Stomach (tissue), 8 donors: ENCODE measurements at regions not wholly inside any gene's neighbourhood (a gene's known extent, or its start where the extent isn't known, plus 50 kb on each side); places are given as distances from the start of the nearest gene placed in this dataset.

Experiments used
- DNase-seq, 2 donors: peaks; one replicate each; pipeline versions ENCODE4 v3.0.0 to v3.0.0-alpha.2; 2013 to 2019
- H3K27ac ChIP-seq, 5 donors: fragments of 200-600 bp in 4 of 5; sonication (generic) in 4 of 5; one replicate each; pipeline ENCODE4 v1.5.1; 2013 to 2019; ENCODE audit warnings: mild to moderate bottlenecking in 1 of 5, moderate library complexity in 1 of 5
- H3K27me3 ChIP-seq, 3 donors: fragments of 200-600 bp; sonication (generic); one replicate each; pipeline ENCODE4 v1.5.1; 2017 to 2019; ENCODE audit warnings: mixed run types in 1 of 3
- H3K36me3 ChIP-seq, 4 donors: fragments of 200-600 bp; sonication (generic); 1 replicate in 3 of 4; 2 replicates in 1 of 4; pipeline ENCODE4 v1.5.1; 2016 to 2019
- H3K4me1 ChIP-seq, 4 donors: fragments of 200-600 bp; sonication (generic); one replicate each; pipeline ENCODE4 v1.5.1; 2016 to 2019
- H3K4me3 ChIP-seq, 4 donors: fragments of 200-600 bp; sonication (generic) in 3 of 4; one replicate each; pipeline ENCODE4 v1.5.1; 2016 to 2019; ENCODE audit warnings: mild to moderate bottlenecking in 1 of 4
- H3K9me3 ChIP-seq, 4 donors: fragments of 200-600 bp; sonication (generic); one replicate each; pipeline ENCODE4 v1.5.1; 2016 to 2019
- CTCF ChIP-seq, 7 experiments: fragments of 450-650 bp in 4 of 7; fragments of 200-600 bp in 3 of 7; sonication (generic) in 3 of 7; IDR thresholded peaks; one replicate each; pipeline ENCODE4 v1.5.1; 2016 to 2019; ENCODE audit warnings: antibody characterized with exemption in 7 of 7, control low read depth in 2 of 7, mild to moderate bottlenecking in 1 of 7
- EP300 ChIP-seq: sonication (generic); formaldehyde crosslinking; IDR thresholded peaks from one replicate; pipeline ENCODE4 v1.6.1; 2017; ENCODE audit warnings: antibody characterized with exemption
- POLR2A ChIP-seq, 4 donors: fragments of 450-650 bp; IDR thresholded peaks; one replicate each; pipeline ENCODE4 v1.6.1; 2016; ENCODE audit warnings: antibody characterized with exemption in 4 of 4, control low read depth in 2 of 4, mild to moderate bottlenecking in 1 of 4, moderate library complexity in 1 of 4
- POLR2AphosphoS5 ChIP-seq, 3 donors: sonication (generic); formaldehyde crosslinking; IDR thresholded peaks; one replicate each; pipeline ENCODE4 v1.6.1; 2016; ENCODE audit warnings: antibody characterized with exemption in 3 of 3
- WGBS, 5 donors: extraction: QIAGEN DNeasy Blood & Tissue Kit in 3 of 5; methylation state at CpG; one replicate each; pipeline versions ENCODE4 v1.1.5 to v1.1.7; 2013 to 2018; 5-methylcytosine and 5-hydroxymethylcytosine counted together
- intact Hi-C: fragments of 100-400 bp; cut with DNase I; formaldehyde crosslinking; loops from one replicate; pipeline ENCODE4 v1.15.1; 2023; ENCODE audit warnings: low total_unique reads
- donor health status: healthy with polysubstance abuse.
- donor health status: Bipolar disorder and iron deficiency.
- donor health status: healthy.

- intact Hi-C loops = no loop called here
- peak; percentile 37 to 68 for DNase-seq
Measured at GRCh38 chr13:74210693-74211393, 76.6 kb upstream of the KLF12 start.

DNA sequence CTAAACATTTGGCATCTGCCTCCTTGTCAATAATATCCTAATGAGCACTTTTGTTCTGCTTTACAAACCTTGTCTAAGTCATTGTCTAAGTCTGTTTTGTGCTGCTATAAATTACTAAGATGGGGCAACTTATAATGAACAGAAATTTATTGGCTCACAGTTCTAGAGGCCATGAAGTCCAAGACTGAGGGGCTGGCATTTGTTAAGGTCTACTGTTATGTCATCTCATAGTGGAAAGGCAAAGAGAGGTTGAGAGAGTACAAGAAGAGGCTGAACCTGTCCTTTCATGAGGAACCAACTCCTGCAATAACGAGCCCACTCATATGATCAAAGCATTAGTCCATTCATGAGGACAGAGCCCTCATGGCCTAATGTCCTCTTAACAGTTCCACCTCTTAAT is 72.7 kb upstream of the KLF12 start:
- Histone ChIP-seq H3K27me3 (no peaks in the 10 kb centered on the region), H3K4me3 (no peak overlapping the region), H3K27ac (no peak overlapping the region), H3K4me1 (peaks cover 0 to 18% (median 4%) of the 10 kb centered on the region in 4 donors), H3K9me3 (no peaks in the 10 kb centered on the region), H3K36me3 (no peaks in the 10 kb centered on the region)
- TF ChIP-seq EP300 = no peak
- no peak for TF ChIP-seq CTCF (IDR thresholded peaks at IDR 0.05)
- no peak for TF ChIP-seq POLR2A (IDR thresholded peaks at IDR 0.05)
- no peak for TF ChIP-seq POLR2AphosphoS5 (IDR thresholded peaks at IDR 0.05)
- DNase-seq = no peak
- WGBS, 5 donors = 76 to 95% (median 87%) methylated on average over 1 of the region's 1 CpG
- intact Hi-C loops = no loop called here

More at GRCh38 chr13:74210693-74211393, 76.6 kb upstream of the KLF12 start:
- H3K4me3 ChIP-seq = no peak overlapping the region
- WGBS, 5 donors = 41 to 57% (median 43%) methylated on average over 4 of the region's 4 CpGs
- H3K4me1 ChIP-seq = peaks cover 0 to 13% (median 4%) of the 10 kb centered on the region in 4 donors
- TF ChIP-seq POLR2AphosphoS5 (IDR thresholded peaks at IDR 0.05) (no peak), EP300 (no peak), CTCF (IDR thresholded peaks at IDR 0.05) (no peak), POLR2A (IDR thresholded peaks at IDR 0.05) (no peak)
- no peaks in the 10 kb centered on the region for H3K36me3 ChIP-seq
- H3K9me3 ChIP-seq = no peaks in the 10 kb centered on the region
- H3K27me3 ChIP-seq = no peaks in the 10 kb centered on the region
- no peak overlapping the region for H3K27ac ChIP-seq

DNA sequence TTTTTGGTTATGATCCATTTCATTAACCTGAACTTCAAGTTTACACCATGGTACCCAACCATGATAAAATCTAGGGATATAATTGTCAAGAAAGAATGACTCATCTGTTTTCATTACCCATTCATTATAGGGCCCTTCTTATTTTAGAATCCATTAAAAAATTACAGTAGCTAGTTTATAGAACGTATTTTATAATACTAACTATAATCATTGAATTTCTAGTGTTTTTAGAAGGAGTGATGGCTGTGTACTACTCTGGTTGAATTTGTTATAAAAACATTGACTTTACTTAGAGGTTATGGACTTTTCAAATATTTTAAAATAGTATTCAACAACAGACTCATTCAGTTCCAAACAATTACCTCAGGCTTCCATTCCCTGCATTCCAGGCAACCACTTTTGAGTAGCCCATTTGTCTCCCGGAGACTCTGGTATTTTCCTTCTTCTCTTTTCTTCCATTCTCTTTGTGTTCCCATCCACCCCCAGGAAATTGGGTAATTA is 71.9 kb upstream of the KLF12 start:
- peaks cover 0 to 17% (median 4%) of the 10 kb centered on the region in 4 donors for H3K4me1 ChIP-seq
- TF ChIP-seq CTCF (IDR thresholded peaks at IDR 0.05) (no peak), EP300 (no peak), POLR2AphosphoS5 (IDR thresholded peaks at IDR 0.05) (no peak), POLR2A (IDR thresholded peaks at IDR 0.05) (no peak)
- no peaks in the 10 kb centered on the region for H3K36me3 ChIP-seq
- no peaks in the 10 kb centered on the region for H3K9me3 ChIP-seq
- intact Hi-C loops = no loop called here
- DNase-seq = no peak
- no peak overlapping the region for H3K27ac ChIP-seq
- no peaks in the 10 kb centered on the region for H3K27me3 ChIP-seq
- WGBS, 5 donors = 50 to 82% (median 75%) methylated on average over 2 of the region's 2 CpGs
- no peak overlapping the region for H3K4me3 ChIP-seq

DNA sequence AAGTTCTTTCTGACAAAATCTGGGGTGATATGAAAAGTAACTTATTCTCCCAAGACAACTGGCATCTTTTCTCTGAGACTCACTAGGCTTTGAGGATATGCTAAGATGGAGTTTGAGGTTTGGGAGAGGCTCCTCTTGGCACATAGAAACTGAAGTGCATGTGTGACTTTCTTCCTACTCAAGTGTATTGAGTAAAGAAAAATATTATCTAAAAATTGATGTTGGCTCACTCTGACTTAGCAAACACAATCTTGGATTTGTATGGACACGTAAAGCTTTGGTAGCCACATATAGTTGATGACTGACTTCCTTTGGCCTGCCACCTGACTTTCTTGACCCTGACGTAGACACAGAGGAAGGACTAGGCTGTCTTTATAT is 71.1 kb upstream of the KLF12 start:
- H3K4me3 ChIP-seq = no peak overlapping the region
- peaks cover 0 to 12% (median 0%) of the 10 kb centered on the region in 4 donors for H3K4me1 ChIP-seq
- no peaks in the 10 kb centered on the region for H3K36me3 ChIP-seq
- H3K27ac ChIP-seq = no peak overlapping the region
- 37 to 58% (median 41%) methylated on average over 2 of the region's 2 CpGs for WGBS, 5 donors
- no peaks in the 10 kb centered on the region for H3K9me3 ChIP-seq
- no peaks in the 10 kb centered on the region for H3K27me3 ChIP-seq
- intact Hi-C loops = no loop called here
- DNase-seq = no peak
- TF ChIP-seq CTCF (IDR thresholded peaks at IDR 0.05) = no peak
- no peak for TF ChIP-seq POLR2A (IDR thresholded peaks at IDR 0.05)
